Ectodermal cell (in vitro differentiated cells): ENCODE measurements at regions not wholly inside any gene's neighbourhood (a gene's known extent, or its start where the extent isn't known, plus 50 kb on each side); places are given as distances from the start of the nearest gene placed in this dataset.

Experiments used
- H3K27ac ChIP-seq: 2 replicates; pipeline ENCODE4 v1.7.0; 2013; ENCODE audit warnings: mild to moderate bottlenecking, low read depth, low read length; ENCODE audit not compliant: insufficient read depth, poor library complexity, severe bottlenecking
- H3K27me3 ChIP-seq: 2 replicates; pipeline ENCODE4 v1.7.0; 2013; ENCODE audit warnings: mild to moderate bottlenecking, low read length; ENCODE audit not compliant: insufficient read depth, control insufficient read depth, poor library complexity, severe bottlenecking
- H3K36me3 ChIP-seq: one replicate; pipeline ENCODE4 v1.7.0; 2013; ENCODE audit warnings: low read length; ENCODE audit not compliant: control insufficient read depth, insufficient read depth
- H3K4me1 ChIP-seq: one replicate; pipeline ENCODE4 v1.7.0; 2013; ENCODE audit warnings: low read length; ENCODE audit not compliant: control insufficient read depth, insufficient read depth
- H3K4me3 ChIP-seq: 2 replicates; pipeline ENCODE4 v1.7.0; 2013; ENCODE audit warnings: low read depth, low read length, control low read depth; ENCODE audit not compliant: insufficient read depth
- H3K9me3 ChIP-seq: 2 replicates; pipeline ENCODE4 v1.7.0; 2013; ENCODE audit warnings: mild to moderate bottlenecking, low read length, moderate library complexity; ENCODE audit not compliant: control insufficient read depth
- WGBS, 2 experiments: methylation state at CpG; one replicate each; pipeline ENCODE4 v1.1.7; 2013; ENCODE audit warnings: missing lambda C conversion rate in 2 of 2; 5-methylcytosine and 5-hydroxymethylcytosine counted together

GRCh38 chr5:114839360-114839759, 330.3 kb downstream of the TRIM36 start:
- Histone ChIP-seq H3K4me1 (no peaks in the 10 kb centered on the region), H3K27me3 (no peaks in the 10 kb centered on the region), H3K36me3 (no peaks in the 10 kb centered on the region), H3K27ac (no peak overlapping the region), H3K4me3 (no peak overlapping the region), H3K9me3 (no peaks in the 10 kb centered on the region)
- WGBS, 2 experiments = 77 to 83% methylated on average over 5 of the region's 5 CpGs

GRCh38 chr5:114838937-114839336, 330.8 kb downstream of the TRIM36 start:
- no peaks in the 10 kb centered on the region for H3K4me1 ChIP-seq
- H3K4me3 ChIP-seq = no peak overlapping the region
- no peak overlapping the region for H3K27ac ChIP-seq
- H3K27me3 ChIP-seq = no peaks in the 10 kb centered on the region
- no peaks in the 10 kb centered on the region for H3K36me3 ChIP-seq
- no peaks in the 10 kb centered on the region for H3K9me3 ChIP-seq
- WGBS, 2 experiments = 90% methylated on average over 2 of the region's 2 CpGs

- Histone ChIP-seq H3K27me3 (no peaks in the 10 kb centered on the region), H3K27ac (no peak overlapping the region), H3K4me1 (peaks cover 4% of the 10 kb centered on the region), H3K4me3 (no peak overlapping the region), H3K36me3 (no peaks in the 10 kb centered on the region), H3K9me3 (no peaks in the 10 kb centered on the region)
- 59 to 65% methylated on average over 2 of the region's 2 CpGs for WGBS, 2 experiments
Observed at GRCh38 chr5:114830114-114830513, 339.6 kb downstream of the TRIM36 start.

- H3K36me3 ChIP-seq = no peaks in the 10 kb centered on the region
- no peak overlapping the region for H3K4me3 ChIP-seq
- H3K4me1 ChIP-seq = no peaks in the 10 kb centered on the region
- no peak overlapping the region for H3K27ac ChIP-seq
- H3K9me3 ChIP-seq = no peaks in the 10 kb centered on the region
- H3K27me3 ChIP-seq = no peaks in the 10 kb centered on the region
Observed at GRCh38 chr5:114822863-114823262, 346.8 kb downstream of the TRIM36 start.

- no peaks in the 10 kb centered on the region for H3K36me3 ChIP-seq
- 89 to 95% methylated on average over 1 of the region's 1 CpG for WGBS, 2 experiments
- no peaks in the 10 kb centered on the region for H3K4me1 ChIP-seq
- H3K9me3 ChIP-seq = no peaks in the 10 kb centered on the region
- H3K27ac ChIP-seq = no peak overlapping the region
- no peak overlapping the region for H3K4me3 ChIP-seq
- H3K27me3 ChIP-seq = no peaks in the 10 kb centered on the region
Observed at GRCh38 chr5:114822436-114822835, 347.3 kb downstream of the TRIM36 start.

- no peaks in the 10 kb centered on the region for H3K27me3 ChIP-seq
- H3K9me3 ChIP-seq = no peaks in the 10 kb centered on the region
- WGBS, 2 experiments = 97 to 100% methylated on average over 2 of the region's 2 CpGs
- no peaks in the 10 kb centered on the region for H3K36me3 ChIP-seq
- no peaks in the 10 kb centered on the region for H3K4me1 ChIP-seq
- H3K4me3 ChIP-seq = no peak overlapping the region
- no peak overlapping the region for H3K27ac ChIP-seq
Observed at GRCh38 chr5:114790403-114790792, 379.3 kb downstream of the TRIM36 start.

- Histone ChIP-seq H3K36me3 (no peaks in the 10 kb centered on the region), H3K9me3 (no peaks in the 10 kb centered on the region), H3K27me3 (no peaks in the 10 kb centered on the region), H3K4me3 (no peak overlapping the region), H3K27ac (no peak overlapping the region), H3K4me1 (no peaks in the 10 kb centered on the region)
- WGBS, 2 experiments = 67 to 73% methylated on average over 3 of the region's 4 CpGs
Observed at GRCh38 chr5:114789773-114790402, 379.8 kb downstream of the TRIM36 start.

GRCh38 chr5:114782869-114783268, 386.8 kb downstream of the TRIM36 start:
- 73 to 76% methylated on average over 8 of the region's 8 CpGs for WGBS, 2 experiments
- H3K27ac ChIP-seq = no peak overlapping the region
- no peaks in the 10 kb centered on the region for H3K9me3 ChIP-seq
- no peaks in the 10 kb centered on the region for H3K27me3 ChIP-seq
- no peak overlapping the region for H3K4me3 ChIP-seq
- no peaks in the 10 kb centered on the region for H3K36me3 ChIP-seq
- no peaks in the 10 kb centered on the region for H3K4me1 ChIP-seq

- H3K36me3 ChIP-seq = no peaks in the 10 kb centered on the region
- no peaks in the 10 kb centered on the region for H3K27me3 ChIP-seq
- no peak overlapping the region for H3K4me3 ChIP-seq
- 77 to 84% methylated on average over 8 of the region's 8 CpGs for WGBS, 2 experiments
- no peaks in the 10 kb centered on the region for H3K9me3 ChIP-seq
- H3K27ac ChIP-seq = no peak overlapping the region
- H3K4me1 ChIP-seq = no peaks in the 10 kb centered on the region
Observed at GRCh38 chr5:114782177-114782576, 387.5 kb downstream of the TRIM36 start.

GRCh38 chr5:114780290-114780689, 389.4 kb downstream of the TRIM36 start:
- no peaks in the 10 kb centered on the region for H3K36me3 ChIP-seq
- no peaks in the 10 kb centered on the region for H3K9me3 ChIP-seq
- H3K4me3 ChIP-seq = no peak overlapping the region
- H3K27me3 ChIP-seq = no peaks in the 10 kb centered on the region
- H3K4me1 ChIP-seq = no peaks in the 10 kb centered on the region
- no peak overlapping the region for H3K27ac ChIP-seq
- 86 to 97% methylated on average over 2 of the region's 2 CpGs for WGBS, 2 experiments

GRCh38 chr5:114744406-114744805, 382.5 kb downstream of the KCNN2 start:
- H3K4me3 ChIP-seq = no peak overlapping the region
- no peaks in the 10 kb centered on the region for H3K36me3 ChIP-seq
- H3K27ac ChIP-seq = no peak overlapping the region
- 91 to 93% methylated on average over 3 of the region's 3 CpGs for WGBS, 2 experiments
- H3K4me1 ChIP-seq = no peaks in the 10 kb centered on the region
- H3K9me3 ChIP-seq = no peaks in the 10 kb centered on the region
- H3K27me3 ChIP-seq = no peaks in the 10 kb centered on the region
